ENCODE measurements at regions not wholly inside any gene's neighbourhood (a gene's known extent, or its start where the extent isn't known, plus 50 kb on each side); places are given as distances from the start of the nearest gene placed in this dataset.

GRCh38 chr12:46950094-46950493 lies 124.3 kb upstream of the SLC38A4 start:
- Mint-ChIP-seq H3K4me1 (ENCODE audit: unreplicated experiment) (peaks cover 38% of the 10 kb centered on the region), H3K4me3 (ENCODE audit: unreplicated experiment) (no peak overlapping the region)
- TF ChIP-seq CTCF (IDR thresholded peaks at IDR 0.05) = no peak

GRCh38 chr12:46952880-46953483 lies 126.4 kb upstream of the PCED1B start:
- Mint-ChIP-seq H3K4me3 (ENCODE audit: unreplicated experiment) (no peak overlapping the region), H3K27me3 (ENCODE audit: unreplicated experiment) (no peaks in the 10 kb centered on the region), H3K36me3 (ENCODE audit: unreplicated experiment) (no peaks in the 10 kb centered on the region), H3K27ac (ENCODE audit: unreplicated experiment) (no peak overlapping the region), H3K9me3 (ENCODE audit: unreplicated experiment) (no peaks in the 10 kb centered on the region), H3K4me1 (ENCODE audit: unreplicated experiment) (peaks cover 38% of the 10 kb centered on the region)
- TF ChIP-seq CTCF (IDR thresholded peaks at IDR 0.05) = no peak
- DNase-seq (ENCODE audit: extremely low spot score, unreplicated experiment) = no peak

More at GRCh38 chr12:46950094-46950493, 124.3 kb upstream of the SLC38A4 start:
- DNase-seq (ENCODE audit: extremely low spot score, unreplicated experiment) = no peak
- H3K27ac Mint-ChIP-seq (ENCODE audit: unreplicated experiment) = no peak overlapping the region
- H3K36me3 Mint-ChIP-seq (ENCODE audit: unreplicated experiment) = no peaks in the 10 kb centered on the region
- no peaks in the 10 kb centered on the region for H3K27me3 Mint-ChIP-seq (ENCODE audit: unreplicated experiment)
- H3K9me3 Mint-ChIP-seq (ENCODE audit: unreplicated experiment) = no peaks in the 10 kb centered on the region

- TF ChIP-seq CTCF (IDR thresholded peaks at IDR 0.05) = no peak
- H3K27ac Mint-ChIP-seq (ENCODE audit: unreplicated experiment) = no peak overlapping the region
- no peaks in the 10 kb centered on the region for H3K27me3 Mint-ChIP-seq (ENCODE audit: unreplicated experiment)
- no peak for DNase-seq (ENCODE audit: extremely low spot score, unreplicated experiment)
- no peaks in the 10 kb centered on the region for H3K9me3 Mint-ChIP-seq (ENCODE audit: unreplicated experiment)
- peaks cover 2% of the 10 kb centered on the region for H3K36me3 Mint-ChIP-seq (ENCODE audit: unreplicated experiment)
- H3K4me3 Mint-ChIP-seq (ENCODE audit: unreplicated experiment) = no peak overlapping the region
- H3K4me1 Mint-ChIP-seq (ENCODE audit: unreplicated experiment) = peaks cover 19% of the 10 kb centered on the region
Measured at GRCh38 chr12:46956451-46957035, 122.9 kb upstream of the PCED1B start.

- Mint-ChIP-seq H3K4me3 (ENCODE audit: unreplicated experiment) (no peak overlapping the region), H3K27me3 (ENCODE audit: unreplicated experiment) (no peaks in the 10 kb centered on the region)
Measured at GRCh38 chr12:46958053-46958452, 121.4 kb upstream of the PCED1B start.

More at GRCh38 chr12:46958053-46958452, 121.4 kb upstream of the PCED1B start:
- no peak overlapping the region for H3K27ac Mint-ChIP-seq (ENCODE audit: unreplicated experiment)
- H3K4me1 Mint-ChIP-seq (ENCODE audit: unreplicated experiment) = peaks cover 11% of the 10 kb centered on the region
- TF ChIP-seq CTCF (IDR thresholded peaks at IDR 0.05) = no peak
- no peak for DNase-seq (ENCODE audit: extremely low spot score, unreplicated experiment)
- no peaks in the 10 kb centered on the region for H3K9me3 Mint-ChIP-seq (ENCODE audit: unreplicated experiment)
- peaks cover 2% of the 10 kb centered on the region for H3K36me3 Mint-ChIP-seq (ENCODE audit: unreplicated experiment)
